Thyroid gland (tissue), 4 donors: ENCODE measurements at regions not wholly inside any gene's neighbourhood (a gene's known extent, or its start where the extent isn't known, plus 50 kb on each side); places are given as distances from the start of the nearest gene placed in this dataset.

Experiments used
- DNase-seq, 2 donors: peaks; one replicate each; pipeline ENCODE4 v3.0.0-alpha.2; 2019
- H3K27ac ChIP-seq, 3 donors: fragments of 200-600 bp; sonication (generic); 1 replicate in 2 of 3; 2 replicates in 1 of 3; pipeline ENCODE4 v1.5.1; 2016 to 2019; ENCODE audit warnings: mild to moderate bottlenecking in 1 of 3, moderate library complexity in 1 of 3
- H3K27me3 ChIP-seq: fragments of 200-600 bp; sonication (generic); one replicate; pipeline ENCODE4 v1.5.1; 2019
- H3K36me3 ChIP-seq, 2 donors: fragments of 200-600 bp; sonication (generic); one replicate each; pipeline ENCODE4 v1.5.1; 2016 to 2019
- H3K4me1 ChIP-seq, 2 donors: fragments of 200-600 bp; sonication (generic); one replicate each; pipeline ENCODE4 v1.5.1; 2017 to 2019
- H3K4me3 ChIP-seq, 3 donors: fragments of 200-600 bp; sonication (generic); replicated peaks in 1 of 3; 1 replicate in 2 of 3; 2 replicates in 1 of 3; pipeline ENCODE4 v1.5.1; 2016; ENCODE audit warnings: mild to moderate bottlenecking in 1 of 3
- H3K9me3 ChIP-seq: fragments of 200-600 bp; sonication (generic); one replicate; pipeline ENCODE4 v1.5.1; 2017
- POLR2A ChIP-seq, 2 donors: fragments of 450-650 bp; IDR thresholded peaks; one replicate each; pipeline ENCODE4 v1.6.1; 2017; ENCODE audit warnings: antibody characterized with exemption in 2 of 2, mild to moderate bottlenecking in 2 of 2, moderate library complexity in 1 of 2
- WGBS, 2 donors: methylation state at CpG; one replicate each; pipeline ENCODE4 v1.1.5; 2017; 5-methylcytosine and 5-hydroxymethylcytosine counted together
- intact Hi-C: fragments of 100-400 bp; cut with DNase I; formaldehyde crosslinking; loops from one replicate; pipeline ENCODE4 v1.15.1; 2023
- TF ChIP-seq, protein P1 (sequence below), 6 experiments: fragments of 200-600 bp in 3 of 6; fragments of 450-650 bp in 3 of 6; sonication (generic) in 3 of 6; IDR thresholded peaks; one replicate each; pipeline ENCODE4 v1.5.1; 2016 to 2019; ENCODE audit warnings: antibody characterized with exemption in 6 of 6, mild to moderate bottlenecking in 2 of 6, inconsistent platforms in 1 of 6, moderate library complexity in 1 of 6

DNA sequence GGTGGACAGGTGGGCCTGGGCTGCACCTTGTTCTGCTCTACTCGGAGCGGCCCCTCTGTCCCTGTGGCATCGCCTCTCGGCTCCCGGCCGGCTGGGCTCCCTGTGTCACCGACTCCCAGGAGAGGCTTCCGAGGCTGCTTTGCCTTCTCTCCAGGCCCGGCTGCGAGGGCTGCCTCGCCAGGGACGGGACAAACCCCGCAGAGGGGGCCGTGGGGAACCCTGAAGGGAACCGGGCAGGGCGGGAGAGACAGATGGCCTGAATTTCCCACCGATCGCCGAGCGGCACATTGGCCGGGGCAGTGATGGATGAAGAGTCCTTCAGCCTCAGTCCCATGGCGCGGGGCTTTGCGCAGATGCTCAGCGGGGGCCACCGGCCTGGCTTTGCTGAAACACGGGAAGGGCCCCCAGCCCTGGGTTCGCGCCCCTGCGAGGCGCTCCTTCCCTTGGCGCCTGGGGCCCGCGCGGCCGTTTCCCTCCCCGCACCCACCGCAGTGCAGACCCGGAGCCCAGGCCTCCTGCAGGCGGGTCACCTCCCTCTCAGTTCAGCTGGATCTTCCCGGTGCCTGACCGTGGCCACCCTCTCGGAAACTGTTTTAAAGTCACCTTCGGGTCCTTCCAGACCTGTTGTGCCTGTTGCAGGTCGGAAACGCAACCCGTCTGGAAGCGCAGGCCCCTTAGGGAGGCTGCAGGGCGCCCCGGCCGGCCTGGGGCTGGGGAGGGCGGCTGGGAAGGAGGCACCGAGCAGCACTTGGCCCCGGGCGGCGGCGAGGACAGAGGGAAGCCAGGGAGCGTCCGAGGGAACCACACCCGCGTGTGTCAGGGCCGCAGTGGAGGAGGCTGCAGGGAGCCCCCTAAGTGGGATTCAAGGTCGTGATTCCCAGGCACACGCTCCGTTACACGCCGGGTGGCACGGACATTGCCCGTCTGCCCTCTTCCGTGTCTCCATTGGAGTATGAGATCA is 341.9 kb upstream of the SALL3 start:
- 92 to 93% methylated on average over 37 to 48 of the region's 70 CpGs for WGBS, 2 donors
- intact Hi-C loops, result no loop called here

DNA sequence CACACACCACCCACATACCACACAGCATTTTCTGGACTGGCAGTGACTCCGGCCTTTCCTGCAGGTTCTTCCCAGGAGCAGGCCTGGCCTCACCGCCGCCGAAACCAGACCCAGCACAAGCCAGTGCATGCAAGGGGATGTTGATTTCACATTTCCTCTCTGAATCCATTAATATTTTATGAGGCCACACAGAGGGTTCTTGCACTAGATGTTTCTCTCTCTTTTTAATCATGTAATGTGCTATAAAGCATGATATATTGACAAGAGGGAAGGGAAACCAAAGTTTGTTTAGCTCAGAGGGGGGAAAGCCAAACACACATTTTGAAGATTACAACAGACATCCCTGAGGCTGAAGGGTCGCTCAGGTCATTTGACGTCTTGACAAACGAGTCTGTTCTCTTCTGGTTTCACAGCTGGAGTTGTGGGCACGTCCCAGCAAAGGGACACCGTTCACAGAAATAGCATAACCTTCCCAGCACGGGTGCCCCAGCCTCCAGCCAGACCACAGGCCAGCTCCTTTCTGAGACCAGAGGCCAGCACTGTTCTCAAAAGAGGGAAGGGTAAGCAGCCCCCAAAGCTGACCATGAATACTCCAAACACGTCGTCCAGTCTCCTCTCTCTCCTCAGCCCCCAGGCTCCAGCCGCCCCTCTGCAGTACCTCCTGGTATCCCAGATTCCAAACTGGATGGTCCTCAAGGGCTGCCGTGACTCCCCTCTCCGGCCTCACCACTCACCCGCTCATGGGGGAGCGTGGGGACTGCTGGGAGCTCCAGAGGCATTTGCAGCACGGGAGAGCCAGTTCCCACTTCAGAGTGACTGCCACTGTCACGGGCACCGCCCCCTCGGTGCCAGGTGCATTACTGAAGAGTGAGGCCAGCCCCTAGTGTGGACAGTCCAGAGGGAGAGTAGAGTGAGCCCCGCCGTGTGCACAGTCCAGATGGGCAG is 340.3 kb upstream of the SALL3 start:
- TF ChIP-seq POLR2A (IDR thresholded peaks at IDR 0.05), result no peak
- TF ChIP-seq, protein P1, sequence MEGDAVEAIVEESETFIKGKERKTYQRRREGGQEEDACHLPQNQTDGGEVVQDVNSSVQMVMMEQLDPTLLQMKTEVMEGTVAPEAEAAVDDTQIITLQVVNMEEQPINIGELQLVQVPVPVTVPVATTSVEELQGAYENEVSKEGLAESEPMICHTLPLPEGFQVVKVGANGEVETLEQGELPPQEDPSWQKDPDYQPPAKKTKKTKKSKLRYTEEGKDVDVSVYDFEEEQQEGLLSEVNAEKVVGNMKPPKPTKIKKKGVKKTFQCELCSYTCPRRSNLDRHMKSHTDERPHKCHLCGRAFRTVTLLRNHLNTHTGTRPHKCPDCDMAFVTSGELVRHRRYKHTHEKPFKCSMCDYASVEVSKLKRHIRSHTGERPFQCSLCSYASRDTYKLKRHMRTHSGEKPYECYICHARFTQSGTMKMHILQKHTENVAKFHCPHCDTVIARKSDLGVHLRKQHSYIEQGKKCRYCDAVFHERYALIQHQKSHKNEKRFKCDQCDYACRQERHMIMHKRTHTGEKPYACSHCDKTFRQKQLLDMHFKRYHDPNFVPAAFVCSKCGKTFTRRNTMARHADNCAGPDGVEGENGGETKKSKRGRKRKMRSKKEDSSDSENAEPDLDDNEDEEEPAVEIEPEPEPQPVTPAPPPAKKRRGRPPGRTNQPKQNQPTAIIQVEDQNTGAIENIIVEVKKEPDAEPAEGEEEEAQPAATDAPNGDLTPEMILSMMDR (IDR thresholded peaks at IDR 0.05), result no peak
- no peaks in the 10 kb centered on the region for H3K36me3 ChIP-seq
- no peaks in the 10 kb centered on the region for H3K4me1 ChIP-seq
- no peaks in the 10 kb centered on the region for H3K27me3 ChIP-seq
- intact Hi-C loops, result no loop called here
- no peak overlapping the region for H3K4me3 ChIP-seq
- H3K27ac ChIP-seq, result no peak overlapping the region
- no peak for DNase-seq
- H3K9me3 ChIP-seq, result no peaks in the 10 kb centered on the region
- 51 to 58% methylated on average over 21 to 23 of the region's 23 CpGs for WGBS, 2 donors

More for the DNA sequence above, 341.9 kb upstream of the SALL3 start:
- Histone ChIP-seq H3K27me3 (no peaks in the 10 kb centered on the region), H3K4me1 (no peaks in the 10 kb centered on the region), H3K27ac (no peak overlapping the region), H3K36me3 (no peaks in the 10 kb centered on the region), H3K9me3 (no peaks in the 10 kb centered on the region), H3K4me3 (no peak overlapping the region)
- DNase-seq, result no peak
- TF ChIP-seq POLR2A (IDR thresholded peaks at IDR 0.05), result no peak
- TF ChIP-seq, protein P1 (IDR thresholded peaks at IDR 0.05), result no peak

DNA sequence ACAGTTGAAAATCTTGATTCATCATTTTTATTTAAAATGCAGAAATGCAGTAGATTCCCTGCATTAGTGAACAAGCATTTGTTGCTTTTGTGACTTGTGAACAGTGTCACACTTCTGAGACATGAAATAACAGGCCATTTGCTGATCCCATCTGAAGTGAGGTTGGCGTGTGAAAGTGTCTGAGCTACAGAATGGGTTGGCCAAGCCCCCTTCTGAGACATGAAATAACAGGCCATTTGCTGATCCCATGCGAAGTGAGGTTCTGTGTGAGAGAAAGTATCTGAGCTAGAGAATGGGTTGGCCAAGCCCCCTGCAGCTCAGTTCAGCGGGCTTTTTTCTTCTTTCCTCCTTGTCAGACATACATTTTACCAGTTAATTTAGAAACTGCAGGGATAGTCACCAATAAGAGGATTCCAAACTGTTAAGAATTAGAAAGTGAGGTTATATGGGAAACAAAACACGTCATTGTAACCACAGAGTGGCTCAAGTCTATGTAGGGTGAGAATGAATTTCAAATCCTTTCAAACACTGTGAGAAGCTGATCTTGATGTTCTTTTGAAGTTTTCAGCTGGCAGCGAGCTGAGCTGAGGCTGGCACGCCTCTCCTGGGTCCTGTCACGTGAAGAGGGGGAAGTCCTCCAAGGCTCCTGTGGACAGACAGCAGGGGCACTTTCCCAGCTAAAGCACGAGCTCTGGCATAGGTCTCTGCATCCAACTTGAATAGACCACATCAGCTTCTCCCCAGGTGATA is 339.2 kb upstream of the SALL3 start:
- no peaks in the 10 kb centered on the region for H3K27me3 ChIP-seq

DNA sequence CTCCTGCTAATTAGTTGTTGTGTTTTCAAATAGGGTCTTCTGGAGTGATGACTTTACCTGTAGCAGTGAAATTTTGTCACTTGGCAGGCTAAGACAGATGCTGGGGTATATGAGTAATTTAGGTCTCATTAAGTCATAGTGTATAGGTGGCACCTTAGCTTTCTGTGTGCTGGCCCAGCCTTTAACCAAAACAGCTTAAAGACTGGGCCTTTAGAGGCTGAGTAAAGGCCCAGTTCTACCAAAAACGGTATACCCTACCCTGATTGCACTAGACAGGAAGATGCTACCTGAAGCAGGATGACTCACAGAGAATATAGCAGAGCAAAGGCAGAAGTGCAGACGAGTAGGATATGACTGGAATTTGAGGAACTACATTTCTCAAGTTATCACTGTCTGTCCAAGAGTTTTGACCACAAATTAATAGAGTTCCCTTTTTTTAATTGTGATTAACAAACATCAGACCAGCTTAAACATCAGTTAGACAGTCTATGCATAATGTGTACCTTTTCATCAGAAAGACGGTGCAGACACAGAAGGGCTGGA is 337.9 kb upstream of the SALL3 start:
- H3K9me3 ChIP-seq, result no peaks in the 10 kb centered on the region
- intact Hi-C loops, result no loop called here
- H3K4me3 ChIP-seq, result no peak overlapping the region
- H3K27ac ChIP-seq, result no peak overlapping the region
- no peaks in the 10 kb centered on the region for H3K27me3 ChIP-seq
- WGBS, 2 donors, result 61 to 63% methylated on average over 3 of the region's 3 CpGs
- H3K4me1 ChIP-seq, result no peaks in the 10 kb centered on the region
- H3K36me3 ChIP-seq, result no peaks in the 10 kb centered on the region
- TF ChIP-seq POLR2A (IDR thresholded peaks at IDR 0.05), result no peak
- TF ChIP-seq, protein P1 (IDR thresholded peaks at IDR 0.05), result no peak
- no peak for DNase-seq

More for the DNA sequence above, 339.2 kb upstream of the SALL3 start:
- H3K36me3 ChIP-seq, result no peaks in the 10 kb centered on the region
- no peak overlapping the region for H3K4me3 ChIP-seq
- H3K27ac ChIP-seq, result no peak overlapping the region
- WGBS, 2 donors, result 62 to 71% methylated on average over 8 of the region's 8 CpGs
- no peaks in the 10 kb centered on the region for H3K4me1 ChIP-seq
- no peak for DNase-seq
- intact Hi-C loops, result no loop called here
- no peak for TF ChIP-seq POLR2A (IDR thresholded peaks at IDR 0.05)
- TF ChIP-seq, protein P1 (IDR thresholded peaks at IDR 0.05), result no peak
- H3K9me3 ChIP-seq, result no peaks in the 10 kb centered on the region
